C4-2B (cell line): ENCODE measurements at regions not wholly inside any gene's neighbourhood (a gene's known extent, or its start where the extent isn't known, plus 50 kb on each side); places are given as distances from the start of the nearest gene placed in this dataset.
"Not testable (repeated sequence)": the region's sequence is repeated elsewhere in the genome, so short reads cannot be mapped to it uniquely, and the experiment has no call there.

Source experiments
- H3K27ac ChIP-seq: fragments of 450-650 bp; 2 replicates; pipeline ENCODE4 v1.5.1; 2017
- CTCF ChIP-seq: fragments of 450-650 bp; conservative IDR thresholded peaks from 2 replicates; pipeline ENCODE4 v1.5.1; 2017; ENCODE audit warnings: mild to moderate bottlenecking
- ZFX ChIP-seq: fragments of 450-650 bp; IDR thresholded peaks from 2 replicates; pipeline ENCODE4 v1.6.1; 2017

- no peak overlapping the region for H3K27ac ChIP-seq
Measured at GRCh38 chr5:143527808-143528207, 124.3 kb upstream of the NR3C1 start.

GRCh38 chr5:143525176-143525575, 121.7 kb upstream of the NR3C1 start:
- TF ChIP-seq CTCF (no peak), ZFX (no peak)
- no peak overlapping the region for H3K27ac ChIP-seq

More at GRCh38 chr5:143527808-143528207, 124.3 kb upstream of the NR3C1 start:
- TF ChIP-seq ZFX: no peak
- no peak for TF ChIP-seq CTCF

- TF ChIP-seq CTCF: no peak
- TF ChIP-seq ZFX: no peak
- no peak overlapping the region for H3K27ac ChIP-seq
Measured at GRCh38 chr5:143524338-143524945, 121.0 kb upstream of the NR3C1 start.

GRCh38 chr5:143521846-143522400, 118.4 kb upstream of the NR3C1 start:
- TF ChIP-seq CTCF (no peak), ZFX (no peak)
- no peak overlapping the region for H3K27ac ChIP-seq

- H3K27ac ChIP-seq: no peak overlapping the region
- TF ChIP-seq ZFX (no peak), CTCF (no peak)
Measured at GRCh38 chr5:143521141-143521540, 117.7 kb upstream of the NR3C1 start.

GRCh38 chr5:143519215-143519614, 115.7 kb upstream of the NR3C1 start:
- not testable (repeated sequence) for H3K27ac ChIP-seq

GRCh38 chr5:143517824-143518223, 114.3 kb upstream of the NR3C1 start:
- H3K27ac ChIP-seq: not testable (repeated sequence)

- TF ChIP-seq ZFX (no peak), CTCF (no peak)
- no peak overlapping the region for H3K27ac ChIP-seq
Measured at GRCh38 chr5:143516249-143516648, 112.8 kb upstream of the NR3C1 start.
